GM18870 (cell line): ENCODE measurements at regions not wholly inside any gene's neighbourhood (a gene's known extent, or its start where the extent isn't known, plus 50 kb on each side); places are given as distances from the start of the nearest gene placed in this dataset.

Experiments
- ATAC-seq: cut with Tn5 transposase; IDR thresholded peaks from one replicate; pipeline ENCODE4 v1.9.1; 2021; ENCODE audit warnings: moderate library complexity; ENCODE audit not compliant: unreplicated experiment

- ATAC-seq: no peak
These were observed 324.6 kb upstream of the MTNR1B start for GRCh38 chr11:92644595-92645445.

DNA sequence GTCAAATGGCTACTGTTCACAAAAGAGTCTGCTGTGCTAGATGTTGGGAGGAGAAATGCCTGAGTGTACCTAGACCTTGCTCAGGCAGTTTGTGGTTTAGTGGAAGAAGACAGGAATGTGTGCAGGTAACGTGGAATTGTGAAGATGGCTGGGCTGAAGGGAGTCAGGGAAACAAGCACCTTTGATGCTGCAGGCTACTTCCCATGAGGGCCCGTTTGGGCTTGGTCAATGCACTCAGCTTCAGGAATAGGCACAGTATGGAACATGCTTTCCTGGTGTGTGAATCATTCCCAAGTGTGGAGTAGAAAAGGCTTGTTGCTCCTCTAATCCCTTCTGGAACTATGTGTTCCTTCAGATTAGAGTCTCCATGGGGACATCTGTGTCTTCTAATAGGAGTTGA lies 318.3 kb upstream of the MTNR1B start:
- no peak for ATAC-seq

DNA sequence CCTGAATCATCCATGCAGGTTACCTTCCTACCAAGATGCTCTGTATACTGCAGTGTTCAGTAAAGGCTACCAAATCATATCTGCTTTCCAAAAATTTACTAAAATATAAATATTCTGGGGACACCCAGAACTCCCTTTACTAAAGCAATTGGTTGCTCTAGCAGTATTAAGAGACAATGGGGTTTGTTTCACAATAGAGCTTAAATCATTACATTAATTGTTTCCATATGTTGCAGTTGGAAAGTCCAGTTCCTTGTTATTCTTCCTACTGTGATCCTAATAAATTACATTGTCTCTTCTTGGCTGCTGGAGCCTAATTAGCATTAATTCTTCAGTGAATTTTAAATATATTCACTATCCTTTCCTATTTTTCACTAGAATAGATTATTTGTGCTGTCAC lies 316.0 kb upstream of the MTNR1B start:
- no peak for ATAC-seq

DNA sequence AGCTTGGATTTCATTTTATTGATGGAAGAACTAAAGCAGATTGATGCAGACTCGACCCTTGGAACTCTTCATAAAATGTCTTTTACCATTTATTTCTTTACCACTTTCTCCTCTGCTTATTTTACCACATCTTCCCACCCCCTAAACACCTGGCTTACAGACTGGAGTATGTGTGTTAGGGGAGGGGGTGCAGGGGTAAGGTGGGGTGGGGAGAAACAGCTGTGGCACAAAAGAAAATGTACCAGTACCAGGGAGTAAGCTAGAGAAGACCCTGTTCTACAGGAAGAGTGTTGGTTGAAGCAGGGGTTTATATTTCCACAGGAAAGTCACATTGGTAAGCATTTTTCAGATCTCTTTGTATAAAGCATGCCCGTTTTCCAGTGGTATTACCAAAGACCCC lies 312.7 kb upstream of the MTNR1B start:
- no peak for ATAC-seq

DNA sequence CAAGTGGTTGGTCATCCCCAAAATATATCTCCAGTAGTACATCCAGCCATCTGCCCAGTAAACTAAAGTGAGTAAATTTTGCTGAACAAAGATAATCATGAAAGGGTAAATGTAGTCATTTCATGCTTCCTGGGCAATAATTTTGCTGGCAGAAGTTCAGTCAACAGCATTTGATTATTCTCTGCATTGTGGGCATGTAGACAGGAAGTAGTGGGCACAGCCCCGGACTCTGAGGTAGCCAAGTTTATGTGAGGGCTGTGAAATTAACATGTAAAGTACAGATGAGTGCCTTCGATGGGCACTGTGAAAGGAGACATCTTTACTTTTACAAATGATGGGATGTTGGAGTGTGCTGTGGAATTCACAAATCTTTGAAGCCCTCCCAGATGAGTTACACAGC lies 312.2 kb upstream of the MTNR1B start:
- ATAC-seq: no peak

- no peak for ATAC-seq
These were observed 310.7 kb upstream of the MTNR1B start for GRCh38 chr11:92658733-92659132.

- ATAC-seq: no peak
These were observed 309.7 kb upstream of the MTNR1B start for GRCh38 chr11:92659793-92660192.

- ATAC-seq: no peak
These were observed 306.7 kb upstream of the MTNR1B start for GRCh38 chr11:92662601-92663360.

- ATAC-seq: no peak
These were observed 305.9 kb upstream of the MTNR1B start for GRCh38 chr11:92663539-92663938.

DNA sequence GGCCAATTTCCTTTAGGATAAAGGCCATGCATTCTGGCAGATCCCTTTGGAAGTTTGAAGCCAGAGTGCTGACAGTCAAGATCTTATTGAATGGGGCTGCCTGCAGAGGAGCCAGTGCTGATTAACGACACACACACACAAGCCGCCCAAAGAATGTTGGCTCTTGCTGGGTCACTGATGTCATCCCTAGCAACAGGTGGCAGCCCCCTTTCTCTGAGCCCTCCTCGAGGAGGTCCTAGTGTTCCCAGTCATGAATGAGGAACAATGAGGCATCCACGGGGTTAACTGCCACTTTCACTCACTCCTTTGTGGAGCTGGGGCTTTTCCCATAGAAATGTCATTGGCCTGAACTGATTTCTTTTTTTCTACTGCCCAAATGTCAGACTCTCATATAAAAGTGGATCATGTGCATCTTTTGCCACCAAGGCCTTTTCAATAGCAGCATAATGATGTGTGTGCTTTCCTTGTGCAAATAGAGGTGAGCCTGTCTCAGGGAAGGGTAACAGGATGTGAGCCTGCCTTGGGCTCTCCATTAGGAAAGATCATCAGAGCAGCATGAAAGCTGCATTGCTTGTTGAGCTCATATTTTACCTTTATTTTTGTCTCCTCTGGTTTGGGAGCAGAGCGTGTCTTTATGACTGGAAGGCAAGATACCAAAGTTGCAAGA lies 301.8 kb upstream of the MTNR1B start:
- ATAC-seq: no peak

DNA sequence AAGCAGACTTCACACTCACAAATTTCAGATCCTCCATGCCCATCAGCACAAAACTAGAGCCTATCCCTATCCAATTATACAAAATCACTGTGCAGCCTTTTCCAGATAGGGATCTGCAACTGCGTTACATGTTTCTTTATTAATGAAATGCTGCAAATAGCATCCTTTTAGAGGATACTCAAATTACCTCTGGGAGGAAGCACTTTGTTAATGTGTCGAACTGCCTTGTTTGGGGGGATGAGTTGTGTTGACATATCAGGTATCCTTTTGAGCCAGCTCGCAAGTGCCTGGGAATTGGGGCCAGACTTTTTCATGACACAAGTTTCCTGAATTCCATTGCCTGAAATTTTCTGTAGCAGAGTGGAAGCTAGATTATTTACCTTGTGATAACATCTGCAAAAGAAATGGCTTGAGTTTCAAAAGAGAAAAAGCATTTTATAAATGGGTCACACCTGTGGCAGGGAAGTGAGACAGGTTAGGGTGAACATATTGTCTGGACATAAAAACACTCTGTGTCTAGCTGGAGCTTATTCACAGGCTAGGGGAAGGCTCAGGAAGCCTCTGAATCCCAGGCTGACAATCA lies 299.1 kb upstream of the MTNR1B start:
- no peak for ATAC-seq

- no peak for ATAC-seq
These were observed 298.4 kb upstream of the MTNR1B start for GRCh38 chr11:92671081-92671480.

GRCh38 chr11:92675303-92675702 lies 294.1 kb upstream of the MTNR1B start:
- no peak for ATAC-seq

DNA sequence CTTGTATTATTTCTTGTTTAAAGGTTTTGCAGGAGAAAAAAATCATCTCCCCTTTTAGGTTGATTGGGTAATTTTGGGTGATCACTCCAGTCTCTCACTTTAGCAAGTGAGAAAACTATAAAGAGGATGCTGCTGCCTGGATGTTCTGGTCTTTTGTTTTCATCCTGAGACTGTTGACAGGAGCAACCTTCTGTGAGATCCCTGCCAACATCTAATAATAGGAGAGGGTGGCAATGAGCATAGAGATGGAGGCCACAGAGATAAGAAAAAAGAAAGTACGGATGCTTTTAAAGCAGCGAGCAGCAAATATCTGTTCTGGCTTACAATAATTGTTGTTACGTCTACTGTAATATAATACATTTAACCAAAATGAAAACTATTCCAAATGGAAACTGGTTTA lies 293.6 kb upstream of the MTNR1B start:
- no peak for ATAC-seq

GRCh38 chr11:92678008-92678611 lies 291.3 kb upstream of the MTNR1B start:
- ATAC-seq: no peak

DNA sequence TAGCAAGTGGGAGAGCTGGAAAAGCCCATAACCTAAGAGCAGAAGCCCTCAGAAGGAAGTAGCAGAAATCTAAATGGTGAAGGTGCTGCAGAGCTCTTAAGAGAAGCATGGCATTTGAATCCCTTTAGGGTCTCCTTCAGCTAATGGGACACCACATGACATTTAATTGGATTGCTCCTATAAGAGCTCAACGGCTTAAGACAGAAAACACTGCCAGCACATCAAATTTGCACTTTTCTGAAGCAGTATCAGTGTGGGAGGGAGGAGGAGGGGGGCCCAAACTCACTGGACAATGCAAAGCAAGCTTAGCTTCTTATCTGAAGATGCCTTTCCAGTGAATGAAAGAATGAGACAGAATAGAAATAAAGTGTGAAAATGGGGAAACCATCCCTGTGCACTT lies 287.9 kb upstream of the MTNR1B start:
- no peak for ATAC-seq

DNA sequence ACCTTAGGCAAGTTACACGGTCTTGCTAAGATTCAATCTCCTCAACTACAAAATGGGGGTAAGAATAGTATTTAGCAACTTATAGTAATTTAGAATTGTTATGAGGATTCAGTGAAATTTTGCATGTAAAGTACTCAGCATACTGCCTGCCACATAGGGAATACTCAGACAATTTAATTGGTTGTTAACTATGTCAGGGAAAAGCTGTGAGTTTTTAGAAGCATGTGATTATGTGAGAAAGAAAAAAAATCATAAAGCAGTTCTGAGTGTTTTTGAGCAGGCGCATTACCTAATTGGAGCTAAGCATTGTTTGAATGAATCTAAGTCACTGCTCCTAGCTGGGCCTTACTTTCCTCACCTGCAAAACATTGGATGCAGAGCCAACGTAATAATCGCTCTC lies 287.3 kb upstream of the MTNR1B start:
- no peak for ATAC-seq

GRCh38 chr11:92682952-92683351 lies 286.5 kb upstream of the MTNR1B start:
- no peak for ATAC-seq

DNA sequence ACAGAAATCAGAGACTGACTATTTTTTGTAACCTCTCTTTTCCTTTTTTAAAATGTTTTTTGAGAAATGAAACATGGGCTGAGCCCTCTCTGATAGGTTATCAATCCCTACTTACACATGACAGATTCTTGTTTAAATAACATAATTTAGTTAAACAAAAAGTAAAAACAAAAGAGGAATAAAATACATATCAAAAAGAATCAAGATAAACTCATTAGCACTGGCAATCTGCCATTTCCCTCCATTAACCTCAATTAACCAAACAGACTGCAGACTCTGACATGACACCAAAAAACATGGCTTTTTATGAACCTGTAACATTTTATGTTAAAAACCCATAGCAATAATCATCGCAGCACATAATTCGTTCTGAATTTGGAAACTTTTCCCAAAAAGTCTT lies 284.4 kb upstream of the MTNR1B start:
- no peak for ATAC-seq

DNA sequence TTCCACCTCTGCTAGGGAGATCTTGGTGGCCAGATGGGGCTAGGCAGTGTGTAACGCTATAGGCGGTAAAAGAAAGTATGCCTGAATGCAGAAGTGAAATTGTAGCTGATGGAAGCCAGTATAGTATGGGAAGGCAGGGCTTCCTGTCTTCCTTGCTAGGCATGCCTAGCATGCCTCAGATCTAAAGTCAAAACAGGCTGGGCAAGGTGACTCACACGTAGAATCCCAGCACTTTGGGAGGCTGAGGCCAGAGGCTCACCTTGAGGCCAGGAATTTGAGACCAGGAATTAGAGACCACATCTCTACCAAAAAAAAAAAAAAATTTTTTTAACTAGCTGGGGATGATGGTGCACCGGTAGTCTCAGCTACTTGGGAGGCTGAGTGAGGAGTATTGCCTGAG lies 281.7 kb upstream of the MTNR1B start:
- ATAC-seq: no peak

DNA sequence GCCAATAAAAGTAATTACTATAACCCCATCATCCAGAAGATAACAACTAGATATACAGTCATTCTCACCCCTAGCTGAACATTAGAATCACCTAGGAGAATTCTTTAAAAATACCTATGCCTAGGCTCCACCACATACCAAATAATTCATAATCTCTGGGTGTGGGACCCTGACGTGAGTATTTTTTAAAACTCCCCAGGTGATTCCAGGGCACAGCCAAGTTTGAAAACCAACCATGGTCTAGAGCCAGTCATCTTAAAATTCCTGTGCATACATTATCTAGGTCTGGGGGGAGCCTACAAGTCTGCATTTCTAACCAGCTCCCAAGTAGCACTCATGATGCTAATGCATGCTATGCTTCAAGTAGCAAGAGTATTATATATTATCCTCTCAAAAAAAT lies 281.0 kb upstream of the MTNR1B start:
- ATAC-seq: no peak
